GM23338 (cell line): ENCODE measurements at regions not wholly inside any gene's neighbourhood (a gene's known extent, or its start where the extent isn't known, plus 50 kb on each side); places are given as distances from the start of the nearest gene placed in this dataset.

ENCODE experiments used
- ATAC-seq: fragments of 200-7000 bp; cut with Tn5 transposase; 3 replicates; pipeline ENCODE4 v1.9.1; 2020
- DNase-seq: peaks from one replicate; pipeline ENCODE4 v3.0.0-alpha.2; 2015; ENCODE audit warnings: low spot score
- H2AFZ ChIP-seq: fragments of 200-600 bp; sonication (generic); 2 replicates; pipeline ENCODE4 v1.8.0; 2016; ENCODE audit warnings: antibody characterized with exemption, mild to moderate bottlenecking, moderate library complexity
- H3F3A ChIP-seq: fragments of 200-600 bp; sonication (generic); replicated peaks from 2 replicates; pipeline ENCODE4 v1.8.0; 2017; ENCODE audit warnings: antibody characterized with exemption, mixed run types, low read depth
- H3K27ac ChIP-seq: fragments of 200-600 bp; sonication (generic); 2 replicates; pipeline ENCODE4 v1.6.1; 2016; ENCODE audit warnings: low read depth
- H3K27me3 ChIP-seq: fragments of 200-600 bp; sonication (generic); 2 replicates; pipeline ENCODE4 v1.8.0; 2016; ENCODE audit warnings: mild to moderate bottlenecking, mixed run types, moderate library complexity; ENCODE audit not compliant: insufficient read depth
- H3K36me3 ChIP-seq: fragments of 200-600 bp; sonication (generic); 2 replicates; pipeline ENCODE4 v1.8.0; 2016; ENCODE audit warnings: mild to moderate bottlenecking; ENCODE audit not compliant: insufficient read depth
- H3K4me1 ChIP-seq: fragments of 200-600 bp; sonication (generic); 2 replicates; pipeline ENCODE4 v1.8.0; 2016; ENCODE audit warnings: mild to moderate bottlenecking, moderate library complexity; ENCODE audit not compliant: insufficient read depth
- H3K4me2 ChIP-seq: fragments of 200-600 bp; sonication (generic); 2 replicates; pipeline ENCODE4 v1.7.1; 2017; ENCODE audit warnings: mixed run types
- H3K4me3 ChIP-seq: fragments of 200-600 bp; sonication (generic); 2 replicates; pipeline ENCODE4 v1.6.1; 2016; ENCODE audit warnings: mixed run types
- H3K79me2 ChIP-seq: fragments of 200-600 bp; sonication (generic); replicated peaks from 2 replicates; pipeline ENCODE4 v1.8.0; 2017; ENCODE audit warnings: mild to moderate bottlenecking; ENCODE audit not compliant: insufficient read depth
- H3K9me2 ChIP-seq: fragments of 200-600 bp; sonication (generic); 2 replicates; pipeline ENCODE4 v1.8.0; 2017; ENCODE audit not compliant: insufficient read depth
- H4K20me1 ChIP-seq: fragments of 200-600 bp; sonication (generic); replicated peaks from 2 replicates; pipeline ENCODE4 v1.8.0; 2017; ENCODE audit warnings: mild to moderate bottlenecking; ENCODE audit not compliant: insufficient read depth
- H3K27ac Mint-ChIP-seq: 2 replicates; pipeline ENCODE4 v1.8.0; 2020; ENCODE audit warnings: inconsistent platforms, mild to moderate bottlenecking, moderate library complexity, mixed read lengths
- H3K27me3 Mint-ChIP-seq: 3 replicates; pipeline ENCODE4 v1.8.0; 2022; ENCODE audit warnings: low read depth, mild to moderate bottlenecking, moderate library complexity, mixed read lengths, inconsistent platforms; ENCODE audit not compliant: insufficient read depth, poor library complexity
- H3K36me3 Mint-ChIP-seq: 3 replicates; pipeline ENCODE4 v1.8.0; 2021; ENCODE audit warnings: low read depth, mild to moderate bottlenecking, inconsistent platforms, moderate library complexity, mixed read lengths
- H3K4me1 Mint-ChIP-seq: 3 replicates; pipeline ENCODE4 v1.8.0; 2020; ENCODE audit warnings: mild to moderate bottlenecking, inconsistent platforms, mixed read lengths
- H3K4me3 Mint-ChIP-seq: 3 replicates; pipeline ENCODE4 v1.8.0; 2021; ENCODE audit warnings: moderate library complexity, mild to moderate bottlenecking, inconsistent platforms, mixed read lengths
- H3K9me3 Mint-ChIP-seq: 3 replicates; pipeline ENCODE4 v1.8.0; 2020; ENCODE audit warnings: moderate library complexity, mild to moderate bottlenecking, inconsistent platforms, mixed read lengths
- CREB1 ChIP-seq: fragments of 250-450 bp; sonication (Bioruptor Pico); IDR thresholded peaks from 2 replicates; pipeline ENCODE4 v1.5.0; 2020; ENCODE audit warnings: low read depth, mild to moderate bottlenecking, moderate library complexity
- EZH2 ChIP-seq: fragments of 200-600 bp; sonication (generic); IDR thresholded peaks from one replicate; pipeline ENCODE4 v1.8.0; 2017; ENCODE audit warnings: antibody characterized with exemption, mild to moderate bottlenecking, low read depth; ENCODE audit not compliant: unreplicated experiment
- EZH2phosphoT487 ChIP-seq: fragments of 200-600 bp; sonication (generic); IDR thresholded peaks from one replicate; pipeline ENCODE4 v1.8.1; 2018; ENCODE audit warnings: antibody characterized with exemption; ENCODE audit not compliant: unreplicated experiment
- JUNB ChIP-seq: IDR thresholded peaks from one replicate; pipeline ENCODE4 v1.6.1; 2016; ENCODE audit warnings: antibody characterized with exemption; ENCODE audit not compliant: unreplicated experiment
- NANOG ChIP-seq: IDR thresholded peaks from 2 replicates; pipeline ENCODE4 v1.6.1; 2016; ENCODE audit warnings: antibody characterized with exemption, borderline replicate concordance
- POLR2AphosphoS5 ChIP-seq: IDR thresholded peaks from 2 replicates; pipeline ENCODE4 v1.6.1; 2016; ENCODE audit warnings: antibody characterized with exemption, low read depth
- REST ChIP-seq: IDR thresholded peaks from one replicate; pipeline ENCODE4 v1.6.1; 2018; ENCODE audit warnings: antibody characterized with exemption; ENCODE audit not compliant: unreplicated experiment
- STAT1 ChIP-seq: IDR thresholded peaks from one replicate; pipeline ENCODE4 v1.6.1; 2016; ENCODE audit warnings: antibody characterized with exemption; ENCODE audit not compliant: unreplicated experiment
- ZNF114 ChIP-seq: fragments of 250-450 bp; sonication (Bioruptor Pico); IDR thresholded peaks from 2 replicates; pipeline ENCODE4 v1.5.0; 2020; ENCODE audit warnings: mild to moderate bottlenecking, moderate library complexity
- ZNF331 ChIP-seq: fragments of 250-450 bp; sonication (Bioruptor Pico); IDR thresholded peaks from 2 replicates; pipeline ENCODE4 v1.5.0; 2020; ENCODE audit warnings: low read depth, mild to moderate bottlenecking, moderate library complexity
- TF ChIP-seq, protein P1 (sequence below): fragments of 250-450 bp; sonication (Bioruptor Pico); IDR thresholded peaks from 2 replicates; pipeline ENCODE4 v1.5.0; 2020; ENCODE audit warnings: mild to moderate bottlenecking, moderate library complexity
- TF ChIP-seq, protein P2 (sequence below), 2 experiments: fragments of 200-600 bp in 1 of 2; sonication (generic) in 1 of 2; conservative IDR thresholded peaks; 2 replicates each; pipeline versions ENCODE4 v1.5.1 to v1.6.1; 2016 to 2017; ENCODE audit warnings: antibody characterized with exemption in 2 of 2, low read depth in 2 of 2, mild to moderate bottlenecking in 2 of 2, moderate library complexity in 1 of 2

DNA sequence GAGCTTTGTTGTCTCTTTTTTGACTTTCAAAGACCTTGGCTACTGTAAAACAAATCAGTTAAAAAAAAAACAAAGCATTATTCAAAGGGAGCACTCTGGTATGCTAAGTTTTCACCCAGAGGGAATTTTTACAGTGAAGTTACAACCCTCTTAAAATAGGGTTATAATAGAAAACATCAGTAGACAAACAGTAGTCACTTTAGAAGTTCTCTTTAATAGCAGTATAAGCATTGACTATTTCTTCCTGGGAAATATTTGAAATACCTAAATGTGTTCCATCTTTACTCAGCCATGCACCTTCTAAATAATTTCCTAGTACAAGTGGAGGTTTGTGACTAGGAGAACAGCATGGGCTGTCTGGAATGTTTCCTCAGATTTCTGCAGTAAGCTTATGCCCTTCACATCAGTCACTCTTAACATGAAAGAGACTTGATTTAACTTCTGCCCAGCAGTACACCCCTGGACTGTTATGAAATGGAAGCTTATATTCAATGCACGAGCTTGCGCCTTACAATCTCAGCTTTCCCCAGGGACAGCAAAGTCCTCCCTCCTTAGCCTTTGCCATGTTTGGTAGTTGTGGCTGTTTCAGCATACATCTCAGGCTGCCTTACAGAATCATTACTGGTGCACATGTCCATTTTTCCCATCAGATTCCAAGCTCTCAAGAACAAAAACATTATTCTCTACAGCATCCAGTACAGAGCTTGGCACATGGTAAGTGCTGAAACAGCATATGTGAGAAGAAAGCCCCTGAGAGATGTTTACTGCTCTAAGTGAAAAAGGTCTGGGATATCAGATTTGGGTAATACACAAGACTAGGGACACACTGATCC is 191.5 kb downstream of the ZNF608 start (continued):
- TF ChIP-seq REST (no peak), JUNB (no peak), POLR2AphosphoS5 (no peak)

DNA sequence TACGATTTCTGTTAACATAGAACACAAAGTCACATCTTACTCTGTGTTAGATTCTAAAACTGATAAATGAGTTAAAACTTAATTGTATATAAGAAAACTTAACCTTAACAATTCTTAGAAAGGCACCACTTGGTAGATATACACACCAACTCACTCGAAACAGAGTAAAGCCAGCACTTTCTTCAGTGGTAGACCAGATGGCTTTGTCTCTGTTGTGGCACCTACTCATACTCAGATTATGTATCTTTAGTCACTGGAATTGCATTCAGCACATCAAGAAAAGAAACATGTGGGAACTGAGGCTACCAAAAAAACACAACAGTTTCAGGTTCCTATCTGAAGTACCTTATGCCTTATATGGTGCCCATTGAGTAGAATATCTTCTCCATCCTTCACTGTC is 192.5 kb downstream of the ZNF608 start:
- Histone ChIP-seq H3F3A (no peaks in the 10 kb centered on the region), H2AFZ (no peak overlapping the region), H3K4me3 (no peak overlapping the region), H3K36me3 (no peaks in the 10 kb centered on the region), H3K27ac (no peak overlapping the region), H3K9me2 (0 out of 2 replicates have a peak, but pooled peaks cover 3% of the 10 kb centered on the region), H3K4me2 (peak overlapping the region; percentile 3; the same call in 1 of the 2 replicates), H4K20me1 (no peaks in the 10 kb centered on the region), H3K4me1 (peaks cover 36% of the 10 kb centered on the region), H3K27me3 (peaks cover 17% of the 10 kb centered on the region; the same call in 1 of the 2 replicates), H3K79me2 (no peaks in the 10 kb centered on the region)
- no peak overlapping the region for H3K27ac Mint-ChIP-seq
- DNase-seq: no peak
- H3K27me3 Mint-ChIP-seq: peaks cover 8% of the 10 kb centered on the region
- H3K36me3 Mint-ChIP-seq: peaks cover 6% of the 10 kb centered on the region; the same call in 1 of the 3 replicates
- no peak for ATAC-seq
- H3K4me3 Mint-ChIP-seq: no peak overlapping the region
- no peaks in the 10 kb centered on the region; the same call in 2 of the 3 replicates for H3K9me3 Mint-ChIP-seq
- peaks cover 30% of the 10 kb centered on the region for H3K4me1 Mint-ChIP-seq
- TF ChIP-seq STAT1 (no peak), CREB1 (no peak), JUNB (no peak), EZH2phosphoT487 (no peak), NANOG (no peak), ZNF331 (CRISPR knock-in tag) (no peak), EZH2 (no peak), POLR2AphosphoS5 (no peak), ZNF114 (CRISPR knock-in tag) (no peak)
- TF ChIP-seq, protein P1, sequence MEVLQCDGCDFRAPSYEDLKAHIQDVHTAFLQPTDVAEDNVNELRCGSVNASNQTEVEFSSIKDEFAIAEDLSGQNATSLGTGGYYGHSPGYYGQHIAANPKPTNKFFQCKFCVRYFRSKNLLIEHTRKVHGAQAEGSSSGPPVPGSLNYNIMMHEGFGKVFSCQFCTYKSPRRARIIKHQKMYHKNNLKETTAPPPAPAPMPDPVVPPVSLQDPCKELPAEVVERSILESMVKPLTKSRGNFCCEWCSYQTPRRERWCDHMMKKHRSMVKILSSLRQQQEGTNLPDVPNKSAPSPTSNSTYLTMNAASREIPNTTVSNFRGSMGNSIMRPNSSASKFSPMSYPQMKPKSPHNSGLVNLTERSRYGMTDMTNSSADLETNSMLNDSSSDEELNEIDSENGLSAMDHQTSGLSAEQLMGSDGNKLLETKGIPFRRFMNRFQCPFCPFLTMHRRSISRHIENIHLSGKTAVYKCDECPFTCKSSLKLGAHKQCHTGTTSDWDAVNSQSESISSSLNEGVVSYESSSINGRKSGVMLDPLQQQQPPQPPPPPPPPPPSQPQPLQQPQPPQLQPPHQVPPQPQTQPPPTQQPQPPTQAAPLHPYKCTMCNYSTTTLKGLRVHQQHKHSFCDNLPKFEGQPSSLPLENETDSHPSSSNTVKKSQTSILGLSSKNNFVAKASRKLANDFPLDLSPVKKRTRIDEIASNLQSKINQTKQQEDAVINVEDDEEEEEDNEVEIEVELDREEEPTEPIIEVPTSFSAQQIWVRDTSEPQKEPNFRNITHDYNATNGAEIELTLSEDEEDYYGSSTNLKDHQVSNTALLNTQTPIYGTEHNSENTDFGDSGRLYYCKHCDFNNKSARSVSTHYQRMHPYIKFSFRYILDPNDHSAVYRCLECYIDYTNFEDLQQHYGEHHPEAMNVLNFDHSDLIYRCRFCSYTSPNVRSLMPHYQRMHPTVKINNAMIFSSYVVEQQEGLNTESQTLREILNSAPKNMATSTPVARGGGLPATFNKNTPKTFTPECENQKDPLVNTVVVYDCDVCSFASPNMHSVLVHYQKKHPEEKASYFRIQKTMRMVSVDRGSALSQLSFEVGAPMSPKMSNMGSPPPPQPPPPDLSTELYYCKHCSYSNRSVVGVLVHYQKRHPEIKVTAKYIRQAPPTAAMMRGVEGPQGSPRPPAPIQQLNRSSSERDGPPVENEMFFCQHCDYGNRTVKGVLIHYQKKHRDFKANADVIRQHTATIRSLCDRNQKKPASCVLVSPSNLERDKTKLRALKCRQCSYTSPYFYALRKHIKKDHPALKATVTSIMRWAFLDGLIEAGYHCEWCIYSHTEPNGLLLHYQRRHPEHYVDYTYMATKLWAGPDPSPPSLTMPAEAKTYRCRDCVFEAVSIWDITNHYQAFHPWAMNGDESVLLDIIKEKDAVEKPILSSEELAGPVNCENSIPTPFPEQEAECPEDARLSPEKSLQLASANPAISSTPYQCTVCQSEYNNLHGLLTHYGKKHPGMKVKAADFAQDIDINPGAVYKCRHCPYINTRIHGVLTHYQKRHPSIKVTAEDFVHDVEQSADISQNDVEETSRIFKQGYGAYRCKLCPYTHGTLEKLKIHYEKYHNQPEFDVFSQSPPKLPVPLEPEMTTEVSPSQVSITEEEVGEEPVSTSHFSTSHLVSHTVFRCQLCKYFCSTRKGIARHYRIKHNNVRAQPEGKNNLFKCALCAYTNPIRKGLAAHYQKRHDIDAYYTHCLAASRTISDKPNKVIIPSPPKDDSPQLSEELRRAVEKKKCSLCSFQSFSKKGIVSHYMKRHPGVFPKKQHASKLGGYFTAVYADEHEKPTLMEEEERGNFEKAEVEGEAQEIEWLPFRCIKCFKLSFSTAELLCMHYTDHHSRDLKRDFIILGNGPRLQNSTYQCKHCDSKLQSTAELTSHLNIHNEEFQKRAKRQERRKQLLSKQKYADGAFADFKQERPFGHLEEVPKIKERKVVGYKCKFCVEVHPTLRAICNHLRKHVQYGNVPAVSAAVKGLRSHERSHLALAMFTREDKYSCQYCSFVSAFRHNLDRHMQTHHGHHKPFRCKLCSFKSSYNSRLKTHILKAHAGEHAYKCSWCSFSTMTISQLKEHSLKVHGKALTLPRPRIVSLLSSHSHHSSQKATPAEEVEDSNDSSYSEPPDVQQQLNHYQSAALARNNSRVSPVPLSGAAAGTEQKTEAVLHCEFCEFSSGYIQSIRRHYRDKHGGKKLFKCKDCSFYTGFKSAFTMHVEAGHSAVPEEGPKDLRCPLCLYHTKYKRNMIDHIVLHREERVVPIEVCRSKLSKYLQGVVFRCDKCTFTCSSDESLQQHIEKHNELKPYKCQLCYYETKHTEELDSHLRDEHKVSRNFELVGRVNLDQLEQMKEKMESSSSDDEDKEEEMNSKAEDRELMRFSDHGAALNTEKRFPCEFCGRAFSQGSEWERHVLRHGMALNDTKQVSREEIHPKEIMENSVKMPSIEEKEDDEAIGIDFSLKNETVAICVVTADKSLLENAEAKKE (CRISPR knock-in tag): no peak
- TF ChIP-seq, protein P2, sequence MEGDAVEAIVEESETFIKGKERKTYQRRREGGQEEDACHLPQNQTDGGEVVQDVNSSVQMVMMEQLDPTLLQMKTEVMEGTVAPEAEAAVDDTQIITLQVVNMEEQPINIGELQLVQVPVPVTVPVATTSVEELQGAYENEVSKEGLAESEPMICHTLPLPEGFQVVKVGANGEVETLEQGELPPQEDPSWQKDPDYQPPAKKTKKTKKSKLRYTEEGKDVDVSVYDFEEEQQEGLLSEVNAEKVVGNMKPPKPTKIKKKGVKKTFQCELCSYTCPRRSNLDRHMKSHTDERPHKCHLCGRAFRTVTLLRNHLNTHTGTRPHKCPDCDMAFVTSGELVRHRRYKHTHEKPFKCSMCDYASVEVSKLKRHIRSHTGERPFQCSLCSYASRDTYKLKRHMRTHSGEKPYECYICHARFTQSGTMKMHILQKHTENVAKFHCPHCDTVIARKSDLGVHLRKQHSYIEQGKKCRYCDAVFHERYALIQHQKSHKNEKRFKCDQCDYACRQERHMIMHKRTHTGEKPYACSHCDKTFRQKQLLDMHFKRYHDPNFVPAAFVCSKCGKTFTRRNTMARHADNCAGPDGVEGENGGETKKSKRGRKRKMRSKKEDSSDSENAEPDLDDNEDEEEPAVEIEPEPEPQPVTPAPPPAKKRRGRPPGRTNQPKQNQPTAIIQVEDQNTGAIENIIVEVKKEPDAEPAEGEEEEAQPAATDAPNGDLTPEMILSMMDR (conservative IDR thresholded peaks at IDR 0.05; ENCODE audit: low read depth in 2 of 2): no peak
